TTC549 (cell line): ENCODE measurements at regions not wholly inside any gene's neighbourhood (a gene's known extent, or its start where the extent isn't known, plus 50 kb on each side); places are given as distances from the start of the nearest gene placed in this dataset.

Experiments
- FAIRE-seq: peaks from 2 replicates; lab custom pipeline; 2012; peaks lifted over from hg19 to GRCh38; lab: Jason Lieb, UNC

- no peak for FAIRE-seq
Measured at GRCh38 chr10:90480466-90480865, 377.4 kb downstream of the HTR7 start.

GRCh38 chr10:90481326-90481923 lies 376.4 kb downstream of the HTR7 start:
- no peak for FAIRE-seq

- FAIRE-seq: no peak
Measured at GRCh38 chr10:90484518-90484917, 373.3 kb downstream of the HTR7 start.

- FAIRE-seq: no peak
Measured at GRCh38 chr10:90494183-90494582, 363.7 kb downstream of the HTR7 start.

GRCh38 chr10:90504172-90504571 lies 353.7 kb downstream of the HTR7 start:
- no peak for FAIRE-seq

GRCh38 chr10:90526721-90527120 lies 331.1 kb downstream of the HTR7 start:
- no peak for FAIRE-seq

- FAIRE-seq: no peak
Measured at GRCh38 chr10:90530521-90530920, 327.3 kb downstream of the HTR7 start.

- no peak for FAIRE-seq
Measured at GRCh38 chr10:90557385-90557784, 300.5 kb downstream of the HTR7 start.

GRCh38 chr10:90560331-90560730 lies 297.5 kb downstream of the HTR7 start:
- no peak for FAIRE-seq

- FAIRE-seq: no peak
Measured at GRCh38 chr10:90561666-90562065, 296.2 kb downstream of the HTR7 start.

GRCh38 chr10:90571481-90572258 lies 286.2 kb downstream of the HTR7 start:
- no peak for FAIRE-seq

- no peak for FAIRE-seq
Measured at GRCh38 chr10:90575125-90575524, 282.7 kb downstream of the HTR7 start.

- no peak for FAIRE-seq
Measured at GRCh38 chr10:90577569-90577968, 280.3 kb downstream of the HTR7 start.

- FAIRE-seq: no peak
Measured at GRCh38 chr10:90579602-90580242, 278.1 kb downstream of the HTR7 start.

GRCh38 chr10:90583416-90583815 lies 274.4 kb downstream of the HTR7 start:
- no peak for FAIRE-seq

- FAIRE-seq: no peak
Measured at GRCh38 chr10:90587081-90587491, 270.8 kb downstream of the HTR7 start.

GRCh38 chr10:90587561-90587960 lies 270.3 kb downstream of the HTR7 start:
- no peak for FAIRE-seq

GRCh38 chr10:90588222-90588621 lies 269.6 kb downstream of the HTR7 start:
- no peak for FAIRE-seq

GRCh38 chr10:90589825-90590224 lies 268.0 kb downstream of the HTR7 start:
- FAIRE-seq: no peak

GRCh38 chr10:90591629-90592028 lies 266.2 kb downstream of the HTR7 start:
- no peak for FAIRE-seq

GRCh38 chr10:90592638-90593302 lies 265.1 kb downstream of the HTR7 start:
- no peak for FAIRE-seq

GRCh38 chr10:90598513-90598912 lies 259.3 kb downstream of the HTR7 start:
- no peak for FAIRE-seq
